HG03175 (cell line): ENCODE measurements at regions not wholly inside any gene's neighbourhood (a gene's known extent, or its start where the extent isn't known, plus 50 kb on each side); places are given as distances from the start of the nearest gene placed in this dataset.

Source experiments
- ATAC-seq: cut with Tn5 transposase; IDR thresholded peaks from one replicate; pipeline ENCODE4 v1.9.1; 2021; ENCODE audit warnings: mild to moderate bottlenecking, moderate library complexity; ENCODE audit not compliant: unreplicated experiment

GRCh38 chr18:3357516-3357915 is 92.5 kb upstream of the TGIF1 start:
- no peak for ATAC-seq

GRCh38 chr18:3358310-3358709 is 91.7 kb upstream of the TGIF1 start:
- no peak for ATAC-seq

GRCh38 chr18:3360211-3360610 is 89.8 kb upstream of the TGIF1 start:
- no peak for ATAC-seq

- no peak for ATAC-seq
Observed at GRCh38 chr18:3367491-3368091, 82.4 kb upstream of the TGIF1 start.

GRCh38 chr18:3368193-3368592 is 81.8 kb upstream of the TGIF1 start:
- no peak for ATAC-seq

- ATAC-seq = no peak
Observed at GRCh38 chr18:3379685-3380084, 70.3 kb upstream of the TGIF1 start.

GRCh38 chr18:3380384-3380961 is 69.5 kb upstream of the TGIF1 start:
- ATAC-seq = no peak

GRCh38 chr18:3383381-3383915 is 66.5 kb upstream of the TGIF1 start:
- no peak for ATAC-seq

- ATAC-seq = peak; percentile 64
Observed at GRCh38 chr18:3384664-3385563, 65.1 kb upstream of the TGIF1 start.

GRCh38 chr18:3388323-3388722 is 61.6 kb upstream of the TGIF1 start:
- no peak for ATAC-seq

- no peak for ATAC-seq
Observed at GRCh38 chr18:3388980-3389379, 61.0 kb upstream of the TGIF1 start.

GRCh38 chr18:3389977-3390376 is 60.0 kb upstream of the TGIF1 start:
- no peak for ATAC-seq

- no peak for ATAC-seq
Observed at GRCh38 chr18:3391704-3392466, 58.1 kb upstream of the TGIF1 start.

GRCh38 chr18:3392467-3392855 is 57.5 kb upstream of the TGIF1 start:
- ATAC-seq = no peak

- ATAC-seq = no peak
Observed at GRCh38 chr18:3394648-3395047, 55.3 kb upstream of the TGIF1 start.

- ATAC-seq = no peak
Observed at GRCh38 chr18:3395466-3395865, 54.5 kb upstream of the TGIF1 start.

GRCh38 chr18:3397031-3397750 is 52.8 kb upstream of the TGIF1 start:
- no peak for ATAC-seq

GRCh38 chr18:3397786-3398185 is 52.2 kb upstream of the TGIF1 start:
- ATAC-seq = no peak
